ENCODE measurements at regions not wholly inside any gene's neighbourhood (a gene's known extent, or its start where the extent isn't known, plus 50 kb on each side); places are given as distances from the start of the nearest gene placed in this dataset.

GRCh38 chr18:30298769-30299168, 743.8 kb downstream of the DSC3 start:
- no peak for TF ChIP-seq CTCF (conservative IDR thresholded peaks at IDR 0.05 in 1 of 2, IDR thresholded peaks at IDR 0.05 in 1 of 2; ENCODE audit: extremely low read depth in 1 of 2, insufficient read depth in 1 of 2, low read depth in 1 of 2, low read length in 2 of 2)
- no peak for TF ChIP-seq EZH2 (IDR thresholded peaks at IDR 0.05; ENCODE audit: borderline replicate concordance, low read length)

Measured in mammary epithelial cell (primary cell).